DND-41 (cell line): ENCODE measurements at regions not wholly inside any gene's neighbourhood (a gene's known extent, or its start where the extent isn't known, plus 50 kb on each side); places are given as distances from the start of the nearest gene placed in this dataset.
A peak's percentile ranks its signal among the peaks of the same experiment; 100 is the strongest.

ENCODE experiments used
- ATAC-seq: fragments of 200-7000 bp; cut with Tn5 transposase; 3 replicates; pipeline ENCODE4 v1.9.1; 2021; ENCODE audit warnings: low read depth; ENCODE audit not compliant: insufficient read depth
- DNase-seq: peaks from one replicate; pipeline ENCODE4 v3.0.0-alpha.2; 2020
- H2AFZ ChIP-seq: 2 replicates; pipeline ENCODE4 v1.6.0; 2012; ENCODE audit warnings: low read depth, low read length
- H3K27ac ChIP-seq: 2 replicates; pipeline ENCODE4 v1.5.1; 2012; ENCODE audit warnings: low read length, inconsistent platforms
- H3K27me3 ChIP-seq: fragments of 200-600 bp; sonication (generic); 2 replicates; pipeline ENCODE4 v1.6.0; 2012; ENCODE audit warnings: low read length, mild to moderate bottlenecking, inconsistent platforms; ENCODE audit not compliant: insufficient read depth, poor library complexity
- H3K36me3 ChIP-seq: 2 replicates; pipeline ENCODE4 v1.5.1; 2012; ENCODE audit warnings: low read length, inconsistent platforms; ENCODE audit not compliant: insufficient read depth
- H3K4me1 ChIP-seq: 2 replicates; pipeline ENCODE4 v1.5.1; 2012; ENCODE audit warnings: mild to moderate bottlenecking, low read length; ENCODE audit not compliant: insufficient read depth
- H3K4me2 ChIP-seq: 2 replicates; pipeline ENCODE4 v1.6.0; 2012; ENCODE audit warnings: mild to moderate bottlenecking, moderate library complexity, low read length, inconsistent platforms; ENCODE audit not compliant: insufficient read depth
- H3K4me3 ChIP-seq, 2 experiments: fragments of 200-600 bp in 1 of 2; shearing (Covaris generic) in 1 of 2; 2 replicates each; pipeline ENCODE4 v1.5.1; 2012 to 2016; ENCODE audit warnings: inconsistent platforms in 2 of 2, low read length in 2 of 2, mild to moderate bottlenecking in 2 of 2, low read depth in 1 of 2, moderate library complexity in 1 of 2
- H3K79me2 ChIP-seq: 2 replicates; pipeline ENCODE4 v1.6.0; 2012; ENCODE audit warnings: low read length, inconsistent platforms; ENCODE audit not compliant: insufficient read depth
- H3K9ac ChIP-seq: 2 replicates; pipeline ENCODE4 v1.6.0; 2012; ENCODE audit warnings: low read depth, mild to moderate bottlenecking, inconsistent platforms, low read length, moderate library complexity
- H3K9me3 ChIP-seq: 2 replicates; pipeline ENCODE4 v1.5.1; 2012; ENCODE audit warnings: low read length, moderate library complexity, mild to moderate bottlenecking, inconsistent platforms; ENCODE audit not compliant: insufficient read depth, severe bottlenecking
- H4K20me1 ChIP-seq: 2 replicates; pipeline ENCODE4 v1.6.0; 2012; ENCODE audit warnings: low read length; ENCODE audit not compliant: insufficient read depth
- CTCF ChIP-seq: IDR thresholded peaks from 2 replicates; pipeline ENCODE4 v1.5.1; 2012; ENCODE audit warnings: borderline replicate concordance, low read length, moderate library complexity, mild to moderate bottlenecking; ENCODE audit not compliant: poor library complexity, severe bottlenecking; ENCODE audit errors: extremely low read depth
- EZH2 ChIP-seq: IDR thresholded peaks from 3 replicates; pipeline ENCODE4 v1.6.1; 2012; ENCODE audit warnings: borderline replicate concordance, low read depth, mild to moderate bottlenecking, moderate library complexity, low read length, inconsistent platforms; ENCODE audit not compliant: severe bottlenecking

GRCh38 chr22:17283423-17283822 is 64.2 kb upstream of the ADA2 start:
- H3K79me2 ChIP-seq, result no peaks in the 10 kb centered on the region
- no peak overlapping the region for H3K27ac ChIP-seq
- ATAC-seq, result no peak
- no peak for DNase-seq
- no peaks in the 10 kb centered on the region for H3K27me3 ChIP-seq
- no peaks in the 10 kb centered on the region for H3K9me3 ChIP-seq
- no peak overlapping the region for H3K4me2 ChIP-seq
- no peaks in the 10 kb centered on the region for H4K20me1 ChIP-seq
- H3K36me3 ChIP-seq, result no peaks in the 10 kb centered on the region
- no peak overlapping the region for H3K9ac ChIP-seq
- peaks cover 4% of the 10 kb centered on the region; the same call in 1 of the 2 replicates for H3K4me1 ChIP-seq
- no peak overlapping the region for H3K4me3 ChIP-seq
- H2AFZ ChIP-seq, result no peak overlapping the region
- TF ChIP-seq EZH2, result no peak
- TF ChIP-seq CTCF, result no peak

GRCh38 chr22:17281440-17281841 is 62.2 kb upstream of the ADA2 start:
- Histone ChIP-seq H3K4me3 (no peak overlapping the region), H3K4me2 (no peak overlapping the region)

GRCh38 chr22:17281026-17281425 is 61.8 kb upstream of the ADA2 start:
- Histone ChIP-seq H3K9me3 (no peaks in the 10 kb centered on the region), H3K4me2 (no peak overlapping the region), H2AFZ (no peak overlapping the region), H3K4me3 (no peak overlapping the region), H3K27me3 (no peaks in the 10 kb centered on the region), H3K9ac (no peak overlapping the region), H3K4me1 (peaks cover 4% of the 10 kb centered on the region; the same call in 1 of the 2 replicates), H3K27ac (no peak overlapping the region), H3K79me2 (no peaks in the 10 kb centered on the region), H3K36me3 (no peaks in the 10 kb centered on the region), H4K20me1 (no peaks in the 10 kb centered on the region)
- no peak for TF ChIP-seq CTCF
- TF ChIP-seq EZH2, result no peak
- no peak for ATAC-seq
- DNase-seq, result no peak

More at GRCh38 chr22:17281440-17281841, 62.2 kb upstream of the ADA2 start:
- DNase-seq, result peak; percentile 22
- Histone ChIP-seq H3K27me3 (no peaks in the 10 kb centered on the region), H4K20me1 (no peaks in the 10 kb centered on the region), H2AFZ (no peak overlapping the region), H3K27ac (no peak overlapping the region), H3K9me3 (no peaks in the 10 kb centered on the region), H3K36me3 (no peaks in the 10 kb centered on the region), H3K4me1 (peaks cover 4% of the 10 kb centered on the region; the same call in 1 of the 2 replicates), H3K79me2 (no peaks in the 10 kb centered on the region), H3K9ac (no peak overlapping the region)
- TF ChIP-seq CTCF, result no peak
- TF ChIP-seq EZH2, result no peak
- peak; percentile 60 for ATAC-seq
